Activated CD4-positive, CD25-positive, alpha-beta regulatory T cell treated with anti-CD3 and anti-CD28 coated beads, Interleukin-2, amount 50 U/mL, for 24 hours (primary cell): ENCODE measurements at regions not wholly inside any gene's neighbourhood (a gene's known extent, or its start where the extent isn't known, plus 50 kb on each side); places are given as distances from the start of the nearest gene placed in this dataset.
A peak's percentile ranks its signal among the peaks of the same experiment; 100 is the strongest.

Experiments used
- ATAC-seq, 2 donors: fragments of 150-1000 bp; cut with Tn5 transposase; one replicate each; pipeline ENCODE4 v1.10.0; 2021; ENCODE audit warnings: mild to moderate bottlenecking in 1 of 2, moderate library complexity in 1 of 2

- no peak for ATAC-seq
These were observed 134.8 kb downstream of the ASB7 start for GRCh38 chr15:100737214-100737613.

GRCh38 chr15:100738614-100739013, 136.2 kb downstream of the ASB7 start:
- ATAC-seq, result no peak

- ATAC-seq, result no peak
These were observed 137.7 kb downstream of the ASB7 start for GRCh38 chr15:100740138-100740537.

- ATAC-seq, result no peak
These were observed 128.0 kb upstream of the ALDH1A3 start for GRCh38 chr15:100751585-100751984.

GRCh38 chr15:100753503-100753902, 126.1 kb upstream of the ALDH1A3 start:
- ATAC-seq, result no peak

GRCh38 chr15:100757661-100758060, 122.0 kb upstream of the ALDH1A3 start:
- ATAC-seq, result no peak

- ATAC-seq, result no peak
These were observed 121.1 kb upstream of the ALDH1A3 start for GRCh38 chr15:100758555-100758954.

- no peak for ATAC-seq
These were observed 120.5 kb upstream of the ALDH1A3 start for GRCh38 chr15:100759106-100759505.

GRCh38 chr15:100759698-100760356, 119.8 kb upstream of the ALDH1A3 start:
- peak in 1 of 2 donors; percentile 17 for ATAC-seq

- ATAC-seq, result no peak
These were observed 119.2 kb upstream of the ALDH1A3 start for GRCh38 chr15:100760357-100760903.

GRCh38 chr15:100761290-100761935, 118.2 kb upstream of the ALDH1A3 start:
- ATAC-seq, result no peak

GRCh38 chr15:100762289-100762688, 117.3 kb upstream of the ALDH1A3 start:
- ATAC-seq, result no peak

- no peak for ATAC-seq
These were observed 116.5 kb upstream of the ALDH1A3 start for GRCh38 chr15:100762913-100763834.

GRCh38 chr15:100763835-100764750, 115.5 kb upstream of the ALDH1A3 start:
- ATAC-seq, result no peak

GRCh38 chr15:100764778-100765466, 114.7 kb upstream of the ALDH1A3 start:
- ATAC-seq, result no peak

- no peak for ATAC-seq
These were observed 114.0 kb upstream of the ALDH1A3 start for GRCh38 chr15:100765467-100766241.

GRCh38 chr15:100766243-100767000, 113.2 kb upstream of the ALDH1A3 start:
- ATAC-seq, result no peak

GRCh38 chr15:100767001-100767825, 112.4 kb upstream of the ALDH1A3 start:
- no peak for ATAC-seq

- ATAC-seq, result no peak
These were observed 111.1 kb upstream of the ALDH1A3 start for GRCh38 chr15:100768501-100768931.
